Smooth muscle cell of the brain vasculature (primary cell): ENCODE measurements at regions not wholly inside any gene's neighbourhood (a gene's known extent, or its start where the extent isn't known, plus 50 kb on each side); places are given as distances from the start of the nearest gene placed in this dataset.

Experiments
- DNase-seq: peaks from one replicate; pipeline ENCODE4 v3.0.0-alpha.2; 2012; ENCODE audit warnings: low read depth, low spot score

GRCh38 chr10:85542152-85542551 is 824.4 kb downstream of the GRID1 start:
- DNase-seq, result no peak

- no peak for DNase-seq
Observed at GRCh38 chr10:85542936-85543730, 823.5 kb downstream of the GRID1 start.

GRCh38 chr10:85544956-85545355 is 821.6 kb downstream of the GRID1 start:
- no peak for DNase-seq

- DNase-seq, result no peak
Observed at GRCh38 chr10:85545874-85546273, 820.7 kb downstream of the GRID1 start.

GRCh38 chr10:85547460-85548023 is 819.1 kb downstream of the GRID1 start:
- no peak for DNase-seq

GRCh38 chr10:85548034-85548433 is 818.6 kb downstream of the GRID1 start:
- peak; percentile 13 for DNase-seq
